Liver (tissue), 7 donors: ENCODE measurements at regions not wholly inside any gene's neighbourhood (a gene's known extent, or its start where the extent isn't known, plus 50 kb on each side); places are given as distances from the start of the nearest gene placed in this dataset.

Experiments
- DNase-seq: peaks from one replicate; pipeline ENCODE4 v3.0.0-alpha.2; 2017; ENCODE audit warnings: low spot score
- H3K27ac ChIP-seq, 2 donors: one replicate each; pipeline ENCODE4 v1.7.0; 2013; ENCODE audit warnings: inconsistent platforms in 2 of 2, low read length in 2 of 2, control low read depth in 1 of 2, low read depth in 1 of 2, mild to moderate bottlenecking in 1 of 2
- H3K27me3 ChIP-seq, 4 donors: one replicate each; pipeline versions ENCODE4 v1.6.1 to v1.7.0; 2013; ENCODE audit warnings: low read length in 3 of 4, inconsistent platforms in 1 of 4, mild to moderate bottlenecking in 1 of 4, moderate library complexity in 1 of 4; ENCODE audit not compliant: control insufficient read depth in 4 of 4, insufficient read depth in 4 of 4
- H3K36me3 ChIP-seq, 4 donors: one replicate each; pipeline versions ENCODE4 v1.6.1 to v1.7.0; 2013; ENCODE audit warnings: low read length in 3 of 4, mild to moderate bottlenecking in 3 of 4, low read depth in 1 of 4, moderate library complexity in 1 of 4; ENCODE audit not compliant: control insufficient read depth in 4 of 4, insufficient read depth in 3 of 4
- H3K4me1 ChIP-seq, 4 donors: one replicate each; pipeline versions ENCODE4 v1.6.1 to v1.7.0; 2013; ENCODE audit warnings: low read length in 3 of 4, mild to moderate bottlenecking in 3 of 4, moderate library complexity in 1 of 4; ENCODE audit not compliant: control insufficient read depth in 4 of 4, insufficient read depth in 4 of 4
- H3K4me3 ChIP-seq, 3 donors: one replicate each; pipeline versions ENCODE4 v1.6.1 to v1.7.0; 2013; ENCODE audit warnings: low read length in 3 of 3, control low read depth in 1 of 3, low read depth in 1 of 3, mild to moderate bottlenecking in 1 of 3
- H3K9ac ChIP-seq, 2 donors: one replicate each; pipeline ENCODE4 v1.7.0; 2013; ENCODE audit warnings: low read length in 2 of 2, mild to moderate bottlenecking in 2 of 2, moderate library complexity in 2 of 2, control low read depth in 1 of 2, low read depth in 1 of 2
- H3K9me3 ChIP-seq, 4 donors: one replicate each; pipeline versions ENCODE4 v1.6.1 to v1.7.0; 2013; ENCODE audit warnings: low read length in 3 of 4; ENCODE audit not compliant: control insufficient read depth in 4 of 4
- CTCF ChIP-seq: fragments of 150-350 bp; IDR thresholded peaks from 2 replicates; pipeline ENCODE4 v1.5.1; 2017; ENCODE audit warnings: improper control_type of control experiment, low read depth, low read length; ENCODE audit not compliant: missing input control
- EGR1 ChIP-seq, 2 donors: IDR thresholded peaks; 2 replicates each; pipeline ENCODE4 v1.6.1; 2016 to 2018; ENCODE audit warnings: antibody characterized with exemption in 2 of 2, low read depth in 2 of 2
- FOXA1 ChIP-seq: IDR thresholded peaks from 2 replicates; pipeline ENCODE4 v1.6.1; 2016; ENCODE audit warnings: antibody characterized with exemption
- FOXA2 ChIP-seq: IDR thresholded peaks from 2 replicates; pipeline ENCODE4 v1.6.1; 2016; ENCODE audit warnings: antibody characterized with exemption
- GABPA ChIP-seq, 2 donors: IDR thresholded peaks in 1 of 2; conservative IDR thresholded peaks in 1 of 2; 2 replicates each; pipeline ENCODE4 v1.6.1; 2016; ENCODE audit warnings: antibody characterized with exemption in 2 of 2, mild to moderate bottlenecking in 1 of 2, moderate library complexity in 1 of 2
- HNF4A ChIP-seq, 2 donors: conservative IDR thresholded peaks; 2 replicates each; pipeline ENCODE4 v1.6.1; 2016; ENCODE audit warnings: antibody characterized with exemption in 2 of 2, mild to moderate bottlenecking in 2 of 2
- HNF4G ChIP-seq: IDR thresholded peaks from 2 replicates; pipeline ENCODE4 v1.6.1; 2016; ENCODE audit warnings: antibody characterized with exemption
- JUND ChIP-seq, 2 donors: IDR thresholded peaks; 2 replicates each; pipeline ENCODE4 v1.6.1; 2016; ENCODE audit warnings: antibody characterized with exemption in 2 of 2
- RAD21 ChIP-seq, 2 donors: IDR thresholded peaks; 2 replicates each; pipeline ENCODE4 v1.6.1; 2016; ENCODE audit warnings: antibody characterized with exemption in 2 of 2, mild to moderate bottlenecking in 2 of 2
- RXRA ChIP-seq, 2 donors: IDR thresholded peaks; 2 replicates each; pipeline ENCODE4 v1.6.1; 2017 to 2018; ENCODE audit warnings: antibody characterized with exemption in 2 of 2, mild to moderate bottlenecking in 1 of 2
- SP1 ChIP-seq: IDR thresholded peaks from 2 replicates; pipeline ENCODE4 v1.6.1; 2018; ENCODE audit warnings: antibody characterized with exemption, mild to moderate bottlenecking
- TAF1 ChIP-seq: conservative IDR thresholded peaks from 2 replicates; pipeline ENCODE4 v1.6.1; 2016; ENCODE audit warnings: antibody characterized with exemption, mild to moderate bottlenecking
- YY1 ChIP-seq: IDR thresholded peaks from 2 replicates; pipeline ENCODE4 v1.6.1; 2016; ENCODE audit warnings: antibody characterized with exemption, mild to moderate bottlenecking
- ZBTB33 ChIP-seq: IDR thresholded peaks from 2 replicates; pipeline ENCODE4 v1.6.1; 2016; ENCODE audit warnings: antibody characterized with exemption
- TF ChIP-seq, protein P1 (sequence below): IDR thresholded peaks from 2 replicates; pipeline ENCODE4 v1.6.1; 2016; ENCODE audit warnings: antibody characterized with exemption
- TF ChIP-seq, protein P2 (sequence below): IDR thresholded peaks from 2 replicates; pipeline ENCODE4 v1.6.1; 2016; ENCODE audit warnings: antibody characterized with exemption
- donor health status: healthy.
- donor health status: healthy.
- donor health status: healthy.
- donor health status: healthy.

DNA sequence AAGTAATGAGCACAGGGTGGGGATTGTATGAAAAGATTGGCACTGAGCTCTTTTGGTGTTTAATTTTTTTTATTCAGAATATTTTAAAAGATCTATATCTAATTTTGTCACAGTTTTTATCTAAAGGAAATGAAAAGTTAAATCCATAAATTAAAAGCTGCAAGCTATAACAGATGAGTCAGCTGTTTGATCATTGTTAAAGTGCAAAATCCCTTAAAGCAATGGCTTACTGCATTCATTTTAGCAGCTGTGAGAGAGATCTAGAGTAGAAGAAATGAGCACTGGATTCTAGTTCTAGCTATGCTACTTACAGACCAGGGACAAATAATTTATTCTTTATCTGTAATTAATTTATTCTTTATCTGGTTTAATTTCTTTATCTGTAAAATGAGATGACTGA lies 245.9 kb downstream of the CD109 start:
- TF ChIP-seq, protein P1, sequence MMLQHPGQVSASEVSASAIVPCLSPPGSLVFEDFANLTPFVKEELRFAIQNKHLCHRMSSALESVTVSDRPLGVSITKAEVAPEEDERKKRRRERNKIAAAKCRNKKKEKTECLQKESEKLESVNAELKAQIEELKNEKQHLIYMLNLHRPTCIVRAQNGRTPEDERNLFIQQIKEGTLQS = no peak
- TF ChIP-seq RXRA (IDR thresholded peaks at IDR 0.05) (no peak), HNF4A (conservative IDR thresholded peaks at IDR 0.05) (no peak)
- no peak for DNase-seq
- peaks cover 0 to 4% (median 0%) of the 10 kb centered on the region in 4 donors for H3K27me3 ChIP-seq
- no peak overlapping the region for H3K4me3 ChIP-seq
- H3K9ac ChIP-seq = no peak overlapping the region
- no peaks in the 10 kb centered on the region for H3K4me1 ChIP-seq
- H3K36me3 ChIP-seq = no peaks in the 10 kb centered on the region
- H3K9me3 ChIP-seq = peaks cover 0 to 3% (median 0%) of the 10 kb centered on the region in 4 donors
- no peak overlapping the region for H3K27ac ChIP-seq

- TF ChIP-seq FOXA2 = no peak
- TF ChIP-seq TAF1 = no peak
- H3K27me3 ChIP-seq = peaks cover 0 to 4% (median 0%) of the 10 kb centered on the region in 4 donors
- peaks cover 0 to 3% (median 0%) of the 10 kb centered on the region in 4 donors for H3K9me3 ChIP-seq
- no peaks in the 10 kb centered on the region for H3K36me3 ChIP-seq
- no peak overlapping the region for H3K27ac ChIP-seq
- H3K9ac ChIP-seq = no peak overlapping the region
- no peaks in the 10 kb centered on the region for H3K4me1 ChIP-seq
- no peak for DNase-seq
- no peak overlapping the region for H3K4me3 ChIP-seq
Measured at GRCh38 chr6:73937805-73938204, 241.8 kb downstream of the CD109 start.

DNA sequence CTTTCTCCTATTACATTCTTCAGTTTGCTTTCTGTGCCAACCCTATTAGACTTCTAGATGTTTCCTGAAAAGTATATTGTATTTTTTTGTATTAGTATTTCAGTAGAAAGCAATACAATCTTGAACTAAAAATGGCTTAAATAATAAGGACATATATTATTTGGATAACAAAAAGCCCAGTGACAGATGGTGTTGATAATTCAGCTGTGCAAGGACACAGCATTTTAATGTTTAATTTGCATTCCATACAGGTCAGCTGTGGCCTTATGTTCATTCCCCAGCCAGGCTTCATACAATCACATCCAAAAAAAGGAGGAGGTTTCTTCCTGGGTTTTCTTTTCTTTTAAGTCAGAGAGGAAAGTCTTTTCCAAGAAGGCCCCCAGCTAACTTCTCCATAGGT lies 236.9 kb downstream of the CD109 start:
- no peaks in the 10 kb centered on the region for H3K36me3 ChIP-seq
- H3K9me3 ChIP-seq = peaks cover 0 to 9% (median 4%) of the 10 kb centered on the region in 4 donors
- no peak overlapping the region for H3K9ac ChIP-seq
- no peaks in the 10 kb centered on the region for H3K27me3 ChIP-seq
- no peak overlapping the region for H3K27ac ChIP-seq
- H3K4me1 ChIP-seq = no peaks in the 10 kb centered on the region
- no peak overlapping the region for H3K4me3 ChIP-seq
- DNase-seq = no peak
- TF ChIP-seq, protein P2, sequence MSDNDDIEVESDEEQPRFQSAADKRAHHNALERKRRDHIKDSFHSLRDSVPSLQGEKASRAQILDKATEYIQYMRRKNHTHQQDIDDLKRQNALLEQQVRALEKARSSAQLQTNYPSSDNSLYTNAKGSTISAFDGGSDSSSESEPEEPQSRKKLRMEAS = no peak
- TF ChIP-seq SP1 = no peak
- TF ChIP-seq YY1 = no peak
- TF ChIP-seq, protein P1 = no peak
- no peak for TF ChIP-seq GABPA (IDR thresholded peaks at IDR 0.05 in 1 of 2, conservative IDR thresholded peaks at IDR 0.05 in 1 of 2)
- no peak for TF ChIP-seq HNF4G
- TF ChIP-seq CTCF = no peak
- no peak for TF ChIP-seq HNF4A (conservative IDR thresholded peaks at IDR 0.05)
- no peak for TF ChIP-seq RXRA (IDR thresholded peaks at IDR 0.05)
- TF ChIP-seq ZBTB33 = no peak
- no peak for TF ChIP-seq EGR1 (IDR thresholded peaks at IDR 0.05; ENCODE audit: low read depth in 2 of 2)
- no peak for TF ChIP-seq FOXA1
- TF ChIP-seq FOXA2 = no peak
- TF ChIP-seq RAD21 (IDR thresholded peaks at IDR 0.05) = no peak
- no peak for TF ChIP-seq JUND (IDR thresholded peaks at IDR 0.05)
